HCT116 (cell line): ENCODE measurements at regions not wholly inside any gene's neighbourhood (a gene's known extent, or its start where the extent isn't known, plus 50 kb on each side); places are given as distances from the start of the nearest gene placed in this dataset.

ENCODE experiments used
- ATF3 ChIP-seq: IDR thresholded peaks from 2 replicates; pipeline ENCODE4 v1.6.1; 2012
- CTCF ChIP-seq, 3 experiments: fragments of 200-600 bp in 1 of 3; sonication (generic) in 1 of 3; IDR thresholded peaks in 2 of 3; conservative IDR thresholded peaks in 1 of 3; 2 replicates each; pipeline ENCODE4 v1.5.1; 2012 to 2017; ENCODE audit warnings: low read depth in 2 of 3, low read length in 2 of 3, antibody characterized with exemption in 1 of 3, borderline replicate concordance in 1 of 3, control low read depth in 1 of 3, mild to moderate bottlenecking in 1 of 3, mixed read lengths in 1 of 3, mixed run types in 1 of 3, moderate library complexity in 1 of 3; ENCODE audit not compliant: insufficient read depth in 1 of 3
- EZH2phosphoT487 ChIP-seq: fragments of 200-600 bp; IDR thresholded peaks from 2 replicates; pipeline ENCODE4 v1.6.1; 2018; ENCODE audit warnings: antibody characterized with exemption, borderline replicate concordance
- JUND ChIP-seq: IDR thresholded peaks from 2 replicates; pipeline ENCODE4 v1.6.1; 2012
- POLR2A ChIP-seq: IDR thresholded peaks from 2 replicates; pipeline ENCODE4 v1.7.0; 2011; ENCODE audit warnings: borderline replicate concordance; ENCODE audit not compliant: insufficient read depth, insufficient read length; ENCODE audit errors: extremely low read depth
- POLR2AphosphoS5 ChIP-seq: IDR thresholded peaks from 2 replicates; pipeline ENCODE4 v1.6.1; 2011; ENCODE audit warnings: mild to moderate bottlenecking, low read depth, low read length, moderate library complexity
- SP1 ChIP-seq: IDR thresholded peaks from 2 replicates; pipeline ENCODE4 v1.6.1; 2012; ENCODE audit warnings: low read depth
- YY1 ChIP-seq: IDR thresholded peaks from 2 replicates; pipeline ENCODE4 v1.6.1; 2011; ENCODE audit warnings: low read length, low read depth, moderate library complexity, mild to moderate bottlenecking; ENCODE audit not compliant: insufficient replicate concordance; ENCODE audit errors: extremely low read depth
- ZBTB33 ChIP-seq: IDR thresholded peaks from 2 replicates; pipeline ENCODE4 v1.6.1; 2011; ENCODE audit warnings: mild to moderate bottlenecking, low read length, moderate library complexity; ENCODE audit not compliant: insufficient replicate concordance; ENCODE audit errors: extremely low read depth
- ZNF274 ChIP-seq: fragments of 200-500 bp; sonication (Bioruptor generic); IDR thresholded peaks from 2 replicates; pipeline ENCODE4 v1.6.1; 2014; ENCODE audit warnings: mild to moderate bottlenecking, low read depth, low read length, inconsistent platforms

GRCh38 chr3:101170062-101170771, 150.2 kb downstream of the IMPG2 start:
- TF ChIP-seq CTCF (IDR thresholded peaks at IDR 0.05 in 2 of 3, conservative IDR thresholded peaks at IDR 0.05 in 1 of 3; ENCODE audit: borderline replicate concordance in 1 of 3, insufficient read depth in 1 of 3, low read depth in 2 of 3, low read length in 2 of 3) = no peak
- TF ChIP-seq ATF3 = no peak
- TF ChIP-seq POLR2A = no peak
- no peak for TF ChIP-seq POLR2AphosphoS5
- no peak for TF ChIP-seq YY1
- no peak for TF ChIP-seq ZBTB33
- no peak for TF ChIP-seq JUND
- no peak for TF ChIP-seq EZH2phosphoT487
- no peak for TF ChIP-seq SP1
- TF ChIP-seq ZNF274 = no peak
